HL-60 (cell line): ENCODE measurements at regions not wholly inside any gene's neighbourhood (a gene's known extent, or its start where the extent isn't known, plus 50 kb on each side); places are given as distances from the start of the nearest gene placed in this dataset.

Source experiments
- CTCF ChIP-seq: IDR thresholded peaks from one replicate; pipeline ENCODE4 v1.5.1; 2011; ENCODE audit warnings: low read length, control low read depth, inconsistent platforms; ENCODE audit not compliant: insufficient read depth
- REST ChIP-seq: IDR thresholded peaks from 2 replicates; pipeline ENCODE4 v1.6.1; 2012; ENCODE audit warnings: low read depth; ENCODE audit not compliant: insufficient replicate concordance

- no peak for TF ChIP-seq CTCF
- TF ChIP-seq REST = no peak
Measured at GRCh38 chr9:81420024-81420423, 269.3 kb downstream of the TLE1 start.
